OCI-LY7 (cell line): ENCODE measurements at regions not wholly inside any gene's neighbourhood (a gene's known extent, or its start where the extent isn't known, plus 50 kb on each side); places are given as distances from the start of the nearest gene placed in this dataset.

Experiments used
- CTCF ChIP-seq: fragments of 200-600 bp; sonication (generic); conservative IDR thresholded peaks from 2 replicates; pipeline ENCODE4 v1.5.1; 2014; ENCODE audit warnings: mild to moderate bottlenecking, antibody characterized with exemption, low read length, moderate library complexity, mixed read lengths
- EZH2phosphoT487 ChIP-seq: fragments of 200-600 bp; sonication (generic); IDR thresholded peaks from 2 replicates; pipeline ENCODE4 v1.6.1; 2018; ENCODE audit warnings: low read depth, borderline replicate concordance, mild to moderate bottlenecking, mixed run types, antibody characterized with exemption, low read length, moderate library complexity, mixed read lengths

GRCh38 chr10:36163827-36164226, 521.7 kb upstream of the FZD8 start:
- TF ChIP-seq CTCF (no peak), EZH2phosphoT487 (no peak)
